Fibroblast of the aortic adventitia (primary cell): ENCODE measurements at regions not wholly inside any gene's neighbourhood (a gene's known extent, or its start where the extent isn't known, plus 50 kb on each side); places are given as distances from the start of the nearest gene placed in this dataset.

ENCODE experiments used
- DNase-seq: peaks from one replicate; pipeline ENCODE4 v3.0.0-alpha.2; 2010; ENCODE audit warnings: low read depth
- H3K4me3 ChIP-seq: 2 replicates; pipeline ENCODE4 v1.5.1; 2011; ENCODE audit warnings: low read depth, mild to moderate bottlenecking, control low read depth, low read length, moderate library complexity
- TF ChIP-seq, protein P1 (sequence below): IDR thresholded peaks from 2 replicates; pipeline ENCODE4 v1.5.1; 2011; ENCODE audit warnings: mild to moderate bottlenecking, low read length, control low read depth, inconsistent platforms; ENCODE audit not compliant: insufficient read depth

DNA sequence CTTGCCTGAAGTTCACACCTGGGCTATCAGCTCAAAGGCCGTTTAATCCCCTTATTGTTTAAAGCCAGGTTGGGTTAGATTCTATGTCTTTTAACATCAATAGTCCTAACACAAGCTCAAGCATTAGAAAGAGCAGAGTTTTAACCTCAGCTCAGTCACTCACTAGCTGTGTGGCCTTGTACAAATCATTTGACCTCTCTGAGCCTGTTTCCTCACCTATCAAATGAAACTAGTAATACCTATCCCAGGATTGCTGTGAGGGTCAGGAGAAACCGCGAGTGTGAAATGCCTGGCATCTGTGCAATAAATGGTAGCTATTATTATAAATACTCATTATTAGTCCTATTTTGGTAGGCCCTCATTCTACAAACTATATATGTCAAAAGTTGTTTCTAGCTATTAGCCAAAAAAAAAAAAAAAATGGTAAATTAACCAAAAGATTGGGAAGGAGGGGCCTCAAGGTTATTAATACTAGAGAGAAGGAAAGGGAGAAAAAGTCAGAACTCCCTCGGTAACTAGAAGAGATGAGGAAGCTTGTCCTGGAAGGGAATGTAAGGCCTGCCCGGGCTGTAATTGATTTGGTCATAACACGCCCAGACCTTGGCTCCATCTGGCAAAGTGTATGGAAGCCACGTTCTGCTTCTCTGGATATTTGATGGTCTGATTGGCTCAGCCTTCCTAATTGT lies 510.5 kb upstream of the PROK2 start:
- H3K4me3 ChIP-seq = no peak overlapping the region
- DNase-seq = no peak
- TF ChIP-seq, protein P1, sequence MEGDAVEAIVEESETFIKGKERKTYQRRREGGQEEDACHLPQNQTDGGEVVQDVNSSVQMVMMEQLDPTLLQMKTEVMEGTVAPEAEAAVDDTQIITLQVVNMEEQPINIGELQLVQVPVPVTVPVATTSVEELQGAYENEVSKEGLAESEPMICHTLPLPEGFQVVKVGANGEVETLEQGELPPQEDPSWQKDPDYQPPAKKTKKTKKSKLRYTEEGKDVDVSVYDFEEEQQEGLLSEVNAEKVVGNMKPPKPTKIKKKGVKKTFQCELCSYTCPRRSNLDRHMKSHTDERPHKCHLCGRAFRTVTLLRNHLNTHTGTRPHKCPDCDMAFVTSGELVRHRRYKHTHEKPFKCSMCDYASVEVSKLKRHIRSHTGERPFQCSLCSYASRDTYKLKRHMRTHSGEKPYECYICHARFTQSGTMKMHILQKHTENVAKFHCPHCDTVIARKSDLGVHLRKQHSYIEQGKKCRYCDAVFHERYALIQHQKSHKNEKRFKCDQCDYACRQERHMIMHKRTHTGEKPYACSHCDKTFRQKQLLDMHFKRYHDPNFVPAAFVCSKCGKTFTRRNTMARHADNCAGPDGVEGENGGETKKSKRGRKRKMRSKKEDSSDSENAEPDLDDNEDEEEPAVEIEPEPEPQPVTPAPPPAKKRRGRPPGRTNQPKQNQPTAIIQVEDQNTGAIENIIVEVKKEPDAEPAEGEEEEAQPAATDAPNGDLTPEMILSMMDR = no peak

DNA sequence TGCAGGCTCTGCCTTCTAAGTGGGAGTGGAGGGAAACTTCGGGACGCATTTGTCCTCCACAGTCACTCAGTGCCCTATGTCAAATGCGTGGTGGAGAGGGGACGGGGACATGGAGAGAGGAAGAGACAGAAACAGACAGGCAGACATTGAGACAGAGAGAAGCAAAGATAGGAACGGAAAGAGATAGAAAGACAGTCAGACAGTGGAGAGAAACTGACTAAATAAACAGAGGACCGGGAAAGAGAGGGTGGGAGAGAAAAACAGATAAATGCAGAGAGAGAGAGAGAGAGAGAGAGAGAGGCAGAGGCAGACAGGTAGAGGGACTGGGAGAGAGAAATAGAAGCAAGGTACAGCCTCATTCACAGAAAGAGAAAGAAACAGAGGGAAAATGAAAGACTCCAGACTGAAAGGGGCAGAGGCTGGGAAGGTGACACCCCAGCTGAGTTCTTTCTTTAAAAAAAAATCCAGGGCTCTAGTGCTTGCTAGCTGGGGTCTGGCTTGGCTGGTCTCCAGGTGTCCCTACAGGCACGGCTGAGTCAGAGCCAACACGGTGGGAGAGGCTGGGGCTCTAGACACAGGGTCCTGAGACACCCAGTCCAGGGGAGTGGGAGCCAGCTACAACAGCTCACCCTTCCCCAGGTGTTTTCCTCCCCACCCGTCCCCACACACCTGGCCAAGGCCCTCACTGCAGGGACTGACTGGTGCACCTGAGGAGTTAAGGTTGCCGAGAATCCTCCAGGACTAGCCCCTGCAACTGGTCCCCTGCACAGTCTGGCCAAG lies 506.1 kb upstream of the PROK2 start:
- no peak overlapping the region for H3K4me3 ChIP-seq
- DNase-seq = no peak
- TF ChIP-seq, protein P1 = no peak

DNA sequence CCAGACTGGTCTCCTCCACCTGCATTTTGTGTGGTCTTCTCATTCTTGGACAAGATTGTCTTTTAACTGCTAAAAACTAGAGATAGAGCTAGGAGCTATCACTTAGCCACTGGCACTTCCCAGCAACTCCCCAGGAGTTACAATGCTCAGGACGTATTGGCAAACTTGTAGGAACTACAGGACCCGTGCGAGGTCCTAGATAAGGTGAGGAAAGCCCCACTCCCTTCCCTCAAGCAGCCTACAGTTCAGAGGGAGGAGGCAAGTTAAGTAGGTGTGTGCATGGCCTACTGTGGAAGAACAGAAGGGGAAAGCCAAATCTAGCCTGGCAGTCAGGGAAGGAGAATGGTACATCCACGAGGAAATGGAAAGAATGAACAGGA lies 504.7 kb upstream of the PROK2 start:
- DNase-seq = no peak
- no peak overlapping the region for H3K4me3 ChIP-seq
- TF ChIP-seq, protein P1 = no peak

DNA sequence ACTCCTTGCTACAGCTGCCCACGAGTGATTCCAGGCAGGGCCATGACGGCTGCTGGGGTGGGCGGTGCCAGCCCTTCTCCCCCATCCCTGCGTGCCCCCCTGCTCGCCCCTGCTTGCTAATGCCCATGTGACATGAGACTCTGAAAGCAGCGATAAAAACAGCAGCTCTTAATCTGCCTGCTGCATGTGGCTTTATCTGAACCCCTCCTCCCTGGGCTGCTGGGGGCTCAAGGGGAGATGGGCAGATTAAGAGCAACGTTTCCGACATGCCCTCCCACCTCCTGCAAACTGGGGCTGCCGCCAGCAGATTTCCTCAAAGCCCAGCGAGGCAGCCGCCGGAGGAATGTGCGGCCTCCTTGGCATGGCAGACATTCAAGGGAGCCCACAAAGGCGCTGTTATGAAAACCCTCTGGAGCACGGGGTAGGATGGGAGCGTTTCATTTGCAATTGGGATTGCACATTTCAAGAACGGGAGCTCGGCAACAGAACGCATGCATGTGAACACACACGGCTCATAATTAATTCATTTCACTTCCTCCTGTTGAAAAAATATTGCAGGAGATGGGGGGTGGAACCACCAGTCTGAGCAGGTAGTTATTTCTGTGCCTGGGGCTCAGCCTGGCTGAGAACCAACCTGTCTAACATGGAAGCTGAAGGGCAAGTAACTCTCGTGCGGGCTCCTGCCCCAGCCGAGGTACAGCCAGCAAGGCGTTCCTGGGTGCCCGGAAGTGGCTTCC lies 504.2 kb upstream of the PROK2 start:
- H3K4me3 ChIP-seq = no peak overlapping the region
- DNase-seq = no peak
- TF ChIP-seq, protein P1 = no peak

DNA sequence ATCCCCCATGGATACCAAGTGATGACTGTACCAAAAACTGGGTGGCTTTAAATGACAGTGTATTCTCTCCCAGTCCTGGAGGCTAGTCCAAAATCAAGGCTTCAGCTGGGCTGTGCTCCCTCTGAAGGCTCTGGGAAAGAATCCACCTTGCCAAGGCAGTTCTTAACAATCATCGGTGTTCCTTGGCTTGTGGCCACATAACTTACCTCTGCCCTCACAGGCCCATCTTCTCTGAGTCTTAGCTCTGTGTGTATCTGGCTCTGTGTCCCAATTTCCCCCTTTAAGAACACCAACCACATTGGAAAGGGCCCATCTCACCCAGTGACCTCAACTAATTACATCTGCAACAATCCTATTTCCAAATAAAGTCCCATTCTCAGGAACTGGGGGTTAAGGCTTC lies 503.0 kb upstream of the PROK2 start:
- TF ChIP-seq, protein P1 = no peak
- DNase-seq = no peak
- no peak overlapping the region for H3K4me3 ChIP-seq

DNA sequence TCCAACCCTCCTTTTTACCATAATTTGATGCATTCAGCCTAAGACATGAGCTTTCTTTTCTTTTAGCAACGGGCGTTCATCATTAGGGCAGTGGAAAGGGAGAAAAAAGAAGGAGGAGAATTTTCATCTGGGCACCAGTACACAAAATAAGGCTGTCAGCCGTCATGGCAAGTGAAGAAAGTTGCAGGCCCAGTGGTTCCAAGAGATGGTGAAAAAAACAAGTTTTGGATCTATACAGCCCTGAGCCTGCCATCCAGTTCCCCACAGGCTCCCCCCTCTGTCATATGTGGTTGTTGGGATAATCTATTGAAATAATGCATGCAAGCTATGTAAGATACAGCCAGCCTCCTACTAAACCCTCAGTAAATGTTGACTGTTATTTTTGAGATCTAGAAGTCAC lies 500.6 kb upstream of the PROK2 start:
- no peak for DNase-seq
- TF ChIP-seq, protein P1 = no peak
- H3K4me3 ChIP-seq = no peak overlapping the region
